AG04449 (cell line): ENCODE measurements at regions not wholly inside any gene's neighbourhood (a gene's known extent, or its start where the extent isn't known, plus 50 kb on each side); places are given as distances from the start of the nearest gene placed in this dataset.

ENCODE experiments used
- CTCF ChIA-PET: fragments of 350-600 bp; formaldehyde crosslinking; extraction: SDS; loops from one replicate; lab custom pipeline; 2021; ENCODE audit warnings: antibody characterized with exemption; lab: Yijun Ruan, JAX
- POLR2A ChIA-PET: fragments of 400-600, 350-600 bp; formaldehyde crosslinking; extraction: SDS; loops from one replicate; lab custom pipeline; 2020; ENCODE audit warnings: antibody characterized with exemption, inconsistent platforms; lab: Yijun Ruan, JAX
- DNase-seq: peaks from one replicate; pipeline ENCODE4 v3.0.0-alpha.2; 2010; ENCODE audit warnings: low read depth, low spot score
- H3K4me3 ChIP-seq: 2 replicates; pipeline ENCODE4 v1.5.1; 2011; ENCODE audit warnings: low read depth, mild to moderate bottlenecking, control low read depth, low read length
- TF ChIP-seq, protein P1 (sequence below): IDR thresholded peaks from one replicate; pipeline ENCODE4 v1.5.1; 2011; ENCODE audit warnings: mild to moderate bottlenecking, moderate library complexity, low read length, control low read depth, inconsistent platforms; ENCODE audit not compliant: insufficient read depth; ENCODE audit errors: missing control alignments

GRCh38 chr6:121826156-121826810 lies 390.8 kb downstream of the GJA1 start:
- peak; percentile 51 for DNase-seq
- H3K4me3 ChIP-seq = no peak overlapping the region
- TF ChIP-seq, protein P1, sequence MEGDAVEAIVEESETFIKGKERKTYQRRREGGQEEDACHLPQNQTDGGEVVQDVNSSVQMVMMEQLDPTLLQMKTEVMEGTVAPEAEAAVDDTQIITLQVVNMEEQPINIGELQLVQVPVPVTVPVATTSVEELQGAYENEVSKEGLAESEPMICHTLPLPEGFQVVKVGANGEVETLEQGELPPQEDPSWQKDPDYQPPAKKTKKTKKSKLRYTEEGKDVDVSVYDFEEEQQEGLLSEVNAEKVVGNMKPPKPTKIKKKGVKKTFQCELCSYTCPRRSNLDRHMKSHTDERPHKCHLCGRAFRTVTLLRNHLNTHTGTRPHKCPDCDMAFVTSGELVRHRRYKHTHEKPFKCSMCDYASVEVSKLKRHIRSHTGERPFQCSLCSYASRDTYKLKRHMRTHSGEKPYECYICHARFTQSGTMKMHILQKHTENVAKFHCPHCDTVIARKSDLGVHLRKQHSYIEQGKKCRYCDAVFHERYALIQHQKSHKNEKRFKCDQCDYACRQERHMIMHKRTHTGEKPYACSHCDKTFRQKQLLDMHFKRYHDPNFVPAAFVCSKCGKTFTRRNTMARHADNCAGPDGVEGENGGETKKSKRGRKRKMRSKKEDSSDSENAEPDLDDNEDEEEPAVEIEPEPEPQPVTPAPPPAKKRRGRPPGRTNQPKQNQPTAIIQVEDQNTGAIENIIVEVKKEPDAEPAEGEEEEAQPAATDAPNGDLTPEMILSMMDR = no peak
- ChIA-PET CTCF (interaction anchor here (1.5 kb wide), 1 partner anchor 23 kb away, joined by 5 read pairs; no protein-coding TSS in a partner anchor), POLR2A (interaction anchor here (0.6 kb wide), 1 partner anchor 31 kb away, joined by 3 read pairs; no protein-coding TSS in a partner anchor)

- ChIA-PET POLR2A (no interaction called here), CTCF (interaction anchor here (1.1 kb wide), 1 partner anchor 21 kb away, joined by 5 read pairs; no protein-coding TSS in a partner anchor)
- no peak for DNase-seq
- TF ChIP-seq, protein P1 = no peak
- no peak overlapping the region for H3K4me3 ChIP-seq
Observed at GRCh38 chr6:121828146-121828886, 392.9 kb downstream of the GJA1 start.

GRCh38 chr6:121830736-121831135 lies 395.3 kb downstream of the GJA1 start:
- TF ChIP-seq, protein P1 = no peak
- no peak overlapping the region for H3K4me3 ChIP-seq
- DNase-seq = no peak
- ChIA-PET CTCF (interaction anchor here (2.3 kb wide), 1 partner anchor 18 kb away, joined by 8 read pairs; no protein-coding TSS in a partner anchor), POLR2A (no interaction called here)

DNA sequence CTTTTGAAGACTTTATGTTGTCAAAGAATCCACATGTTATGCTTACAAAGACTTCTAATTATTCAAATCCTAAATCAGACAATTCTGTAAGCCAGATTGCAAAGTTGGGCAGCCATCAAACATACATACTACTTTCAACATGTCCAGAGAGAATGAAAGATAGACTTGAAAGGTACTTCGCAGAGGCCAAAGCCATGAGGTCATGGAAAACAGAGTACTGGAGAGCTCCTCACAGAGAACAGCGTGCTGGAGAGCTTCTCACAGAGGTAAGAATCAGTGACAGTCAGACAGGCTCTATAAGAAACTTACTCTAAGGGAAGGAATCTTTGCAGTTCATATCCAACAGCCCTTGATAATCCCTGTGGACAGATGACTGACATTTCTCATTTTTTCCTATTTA lies 400.2 kb downstream of the GJA1 start:
- CTCF ChIA-PET = interaction anchor here (0.7 kb wide), 1 partner anchor 39 kb away, joined by 3 read pairs; no protein-coding TSS in a partner anchor
- H3K4me3 ChIP-seq = no peak overlapping the region
- POLR2A ChIA-PET = no interaction called here

DNA sequence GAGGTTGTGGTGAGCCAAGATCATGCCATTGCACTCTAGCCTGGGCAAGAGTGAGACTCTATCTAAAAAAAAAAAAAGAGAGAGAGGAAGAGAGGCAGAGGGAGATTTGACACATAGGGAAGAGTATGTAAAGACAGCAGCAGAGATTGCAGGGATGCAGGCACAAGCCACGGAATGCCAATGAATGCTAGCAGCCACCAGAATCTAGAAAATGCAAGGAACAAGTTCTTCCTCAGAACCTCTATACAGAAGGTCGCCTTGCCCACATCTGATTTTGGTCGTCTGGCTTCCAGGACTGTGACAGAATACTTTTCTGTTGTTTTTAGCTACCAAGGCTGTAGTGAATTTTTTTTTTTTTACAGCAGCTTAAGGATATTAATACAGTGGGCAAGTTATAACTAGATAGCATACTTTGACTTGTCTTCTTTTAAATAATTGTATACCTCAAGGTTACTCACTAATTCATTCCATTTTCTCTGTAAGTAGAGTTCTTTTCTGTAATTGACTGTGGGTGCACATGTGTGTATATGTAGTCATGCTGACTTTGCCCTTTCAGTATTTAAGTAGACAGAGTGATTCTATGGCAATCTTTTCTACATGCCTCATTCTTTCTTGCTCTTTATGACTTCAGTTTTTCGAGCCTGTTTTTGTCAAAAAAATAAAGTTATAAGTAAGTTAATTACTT lies 402.2 kb downstream of the GJA1 start:
- TF ChIP-seq, protein P1 = no peak
- CTCF ChIA-PET = interaction anchor here (1.7 kb wide), 1 partner anchor 11 kb away, joined by 15 read pairs; no protein-coding TSS in a partner anchor

More for the DNA sequence above, 400.2 kb downstream of the GJA1 start:
- DNase-seq = no peak
- TF ChIP-seq, protein P1 = no peak

More for the DNA sequence above, 402.2 kb downstream of the GJA1 start:
- no peak for DNase-seq
- POLR2A ChIA-PET = no interaction called here
- no peak overlapping the region for H3K4me3 ChIP-seq
